ENCODE measurements at regions not wholly inside any gene's neighbourhood (a gene's known extent, or its start where the extent isn't known, plus 50 kb on each side); places are given as distances from the start of the nearest gene placed in this dataset.

- Histone ChIP-seq H3K4me1 (no peaks in the 10 kb centered on the region), H3K36me3 (no peaks in the 10 kb centered on the region), H3K4me3 (no peak overlapping the region), H3K27ac (no peak overlapping the region), H3K27me3 (no peaks in the 10 kb centered on the region), H3K9me3 (no peaks in the 10 kb centered on the region)
- DNase-seq (ENCODE audit: extremely low spot score in 2 of 2), result no peak
- intact Hi-C loops (cut with DNase I), result no loop called here
- TF ChIP-seq POLR2AphosphoS5 (IDR thresholded peaks at IDR 0.05; ENCODE audit: insufficient read depth in 1 of 2, low read depth in 1 of 2) (no peak), POLR2A (IDR thresholded peaks at IDR 0.05) (no peak)
- TF ChIP-seq, protein P1, sequence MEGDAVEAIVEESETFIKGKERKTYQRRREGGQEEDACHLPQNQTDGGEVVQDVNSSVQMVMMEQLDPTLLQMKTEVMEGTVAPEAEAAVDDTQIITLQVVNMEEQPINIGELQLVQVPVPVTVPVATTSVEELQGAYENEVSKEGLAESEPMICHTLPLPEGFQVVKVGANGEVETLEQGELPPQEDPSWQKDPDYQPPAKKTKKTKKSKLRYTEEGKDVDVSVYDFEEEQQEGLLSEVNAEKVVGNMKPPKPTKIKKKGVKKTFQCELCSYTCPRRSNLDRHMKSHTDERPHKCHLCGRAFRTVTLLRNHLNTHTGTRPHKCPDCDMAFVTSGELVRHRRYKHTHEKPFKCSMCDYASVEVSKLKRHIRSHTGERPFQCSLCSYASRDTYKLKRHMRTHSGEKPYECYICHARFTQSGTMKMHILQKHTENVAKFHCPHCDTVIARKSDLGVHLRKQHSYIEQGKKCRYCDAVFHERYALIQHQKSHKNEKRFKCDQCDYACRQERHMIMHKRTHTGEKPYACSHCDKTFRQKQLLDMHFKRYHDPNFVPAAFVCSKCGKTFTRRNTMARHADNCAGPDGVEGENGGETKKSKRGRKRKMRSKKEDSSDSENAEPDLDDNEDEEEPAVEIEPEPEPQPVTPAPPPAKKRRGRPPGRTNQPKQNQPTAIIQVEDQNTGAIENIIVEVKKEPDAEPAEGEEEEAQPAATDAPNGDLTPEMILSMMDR (IDR thresholded peaks at IDR 0.05), result no peak
Observed at GRCh38 chr10:83605783-83606630, 533.3 kb upstream of the GHITM start.

GRCh38 chr10:83607959-83608745, 531.2 kb upstream of the GHITM start:
- Histone ChIP-seq H3K27me3 (no peaks in the 10 kb centered on the region), H3K9me3 (no peaks in the 10 kb centered on the region), H3K27ac (no peak overlapping the region), H3K4me1 (no peaks in the 10 kb centered on the region), H3K4me3 (no peak overlapping the region), H3K36me3 (no peaks in the 10 kb centered on the region)
- DNase-seq (ENCODE audit: extremely low spot score in 2 of 2), result no peak
- TF ChIP-seq POLR2A (IDR thresholded peaks at IDR 0.05), result no peak
- TF ChIP-seq, protein P1 (IDR thresholded peaks at IDR 0.05), result no peak
- TF ChIP-seq POLR2AphosphoS5 (IDR thresholded peaks at IDR 0.05; ENCODE audit: insufficient read depth in 1 of 2, low read depth in 1 of 2), result no peak
- intact Hi-C loops (cut with DNase I), result no loop called here

- Histone ChIP-seq H3K9me3 (no peaks in the 10 kb centered on the region), H3K27ac (no peak overlapping the region)
- intact Hi-C loops (cut with DNase I), result no loop called here
Observed at GRCh38 chr10:83612050-83612449, 527.3 kb upstream of the GHITM start.

DNA sequence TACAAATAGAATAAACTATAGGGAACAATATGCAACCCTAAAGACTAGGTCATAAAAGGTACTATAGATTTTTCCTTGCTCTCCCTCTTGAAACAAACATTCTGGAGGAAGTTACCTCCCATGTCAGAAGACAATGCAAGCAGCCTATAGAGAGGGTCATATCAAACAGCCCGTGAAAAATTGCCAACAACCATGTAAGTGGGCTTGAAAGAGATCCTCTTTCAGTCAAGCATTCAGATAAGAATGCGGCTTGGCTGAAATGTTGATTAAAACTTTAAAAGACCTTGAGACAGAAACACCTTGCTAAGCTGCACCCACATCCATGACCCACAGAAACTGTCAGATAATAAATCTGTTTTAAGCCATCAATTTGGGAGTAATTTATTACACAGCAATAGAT, 526.6 kb upstream of the GHITM start:
- Histone ChIP-seq H3K9me3 (no peaks in the 10 kb centered on the region), H3K36me3 (no peaks in the 10 kb centered on the region), H3K4me3 (no peak overlapping the region), H3K4me1 (no peaks in the 10 kb centered on the region), H3K27ac (no peak overlapping the region), H3K27me3 (no peaks in the 10 kb centered on the region)
- intact Hi-C loops (cut with DNase I), result no loop called here
- DNase-seq (ENCODE audit: extremely low spot score in 2 of 2), result no peak
- TF ChIP-seq POLR2A (IDR thresholded peaks at IDR 0.05) (no peak), POLR2AphosphoS5 (IDR thresholded peaks at IDR 0.05; ENCODE audit: insufficient read depth in 1 of 2, low read depth in 1 of 2) (no peak)
- TF ChIP-seq, protein P1 (IDR thresholded peaks at IDR 0.05), result no peak

More at GRCh38 chr10:83612050-83612449, 527.3 kb upstream of the GHITM start:
- H3K27me3 ChIP-seq, result no peaks in the 10 kb centered on the region
- DNase-seq (ENCODE audit: extremely low spot score in 2 of 2), result no peak
- TF ChIP-seq POLR2A (IDR thresholded peaks at IDR 0.05) (no peak), POLR2AphosphoS5 (IDR thresholded peaks at IDR 0.05; ENCODE audit: insufficient read depth in 1 of 2, low read depth in 1 of 2) (no peak)
- TF ChIP-seq, protein P1 (IDR thresholded peaks at IDR 0.05), result no peak
- H3K36me3 ChIP-seq, result no peaks in the 10 kb centered on the region
- H3K4me3 ChIP-seq, result no peak overlapping the region
- H3K4me1 ChIP-seq, result no peaks in the 10 kb centered on the region

Measured in vagina (tissue), 2 donors.